HepG2 (cell line): ENCODE measurements at regions not wholly inside any gene's neighbourhood (a gene's known extent, or its start where the extent isn't known, plus 50 kb on each side); places are given as distances from the start of the nearest gene placed in this dataset.

Source experiments
- ATAC-seq: fragments of 200-7000 bp; cut with Tn5 transposase; 3 replicates; pipeline ENCODE4 v1.9.1; 2020; ENCODE audit warnings: mild to moderate bottlenecking, moderate library complexity
- BruUV-seq: library from RNA; stranded (reverse); fragments of 400-500 nt; replicated peaks from 2 replicates; lab custom pipeline; 2021; lab: Mats Ljungman, UMichigan
- CTCF ChIA-PET: fragments of 300-600 bp; formaldehyde crosslinking; extraction: SDS; loops from one replicate; lab custom pipeline; 2021; ENCODE audit warnings: low total read pairs, inconsistent platforms, low intra/inter-chr PET ratio; lab: Yijun Ruan, JAX
- POLR2A ChIA-PET: fragments of 350-600 bp; sonication (Branson Sonifier 250); formaldehyde crosslinking; loops from one replicate; lab custom pipeline; 2020; ENCODE audit warnings: antibody characterized with exemption, inconsistent platforms; lab: Yijun Ruan, JAX
- DNase-seq: peaks from one replicate; pipeline ENCODE4 v3.0.0-alpha.2; 2015; ENCODE audit warnings: low spot score
- FAIRE-seq: peaks from 3 replicates; lab custom pipeline; 2011; peaks lifted over from hg19 to GRCh38; lab: Jason Lieb, UNC
- H2AFZ ChIP-seq: one replicate; pipeline ENCODE4 v1.6.1; 2011; ENCODE audit warnings: low read length, inconsistent platforms
- H3K27ac ChIP-seq: fragments of 300-600 bp; 3 replicates; pipeline ENCODE4 v1.8.0; 2011; ENCODE audit warnings: mixed run types, mild to moderate bottlenecking, mixed read lengths, low read length, inconsistent platforms; ENCODE audit not compliant: insufficient read depth; ENCODE audit errors: extremely low read length
- H3K27me3 ChIP-seq, 2 experiments: fragments of 200-600 bp in 1 of 2; 2 replicates in 1 of 2; 3 replicates in 1 of 2; pipeline versions ENCODE4 v1.6.0 to v1.8.0; 2011; ENCODE audit warnings: low read length in 2 of 2, mild to moderate bottlenecking in 2 of 2, moderate library complexity in 2 of 2, inconsistent platforms in 1 of 2; ENCODE audit not compliant: insufficient read depth in 2 of 2, control insufficient read depth in 1 of 2
- H3K36me3 ChIP-seq, 2 experiments: fragments of 200-600 bp in 1 of 2; replicated peaks in 1 of 2; 2 replicates in 1 of 2; 3 replicates in 1 of 2; pipeline versions ENCODE4 v1.5.1 to v1.8.0; 2011; ENCODE audit warnings: low read length in 2 of 2, inconsistent platforms in 1 of 2; ENCODE audit not compliant: insufficient read depth in 2 of 2, control insufficient read depth in 1 of 2
- H3K4me1 ChIP-seq: 2 replicates; pipeline ENCODE4 v1.5.1; 2012; ENCODE audit warnings: low read length, inconsistent platforms; ENCODE audit not compliant: insufficient read depth
- H3K4me2 ChIP-seq: 2 replicates; pipeline ENCODE4 v1.6.0; 2011; ENCODE audit warnings: low read depth, low read length, inconsistent platforms
- H3K4me3 ChIP-seq, 3 experiments: fragments of 200-600 bp in 1 of 3; sonication (generic), shearing (Covaris generic) in 1 of 3; replicated peaks in 1 of 3; 2 replicates each; pipeline ENCODE4 v1.5.1; 2011 to 2016; ENCODE audit warnings: low read length in 3 of 3, inconsistent platforms in 2 of 3, low read depth in 2 of 3, mild to moderate bottlenecking in 2 of 3, control low read depth in 1 of 3, mixed read lengths in 1 of 3; ENCODE audit not compliant: insufficient read depth in 1 of 3
- H3K79me2 ChIP-seq: one replicate; pipeline ENCODE4 v1.6.1; 2011; ENCODE audit warnings: low read length, inconsistent platforms; ENCODE audit not compliant: insufficient read depth
- H3K9ac ChIP-seq: 2 replicates; pipeline ENCODE4 v1.6.0; 2011; ENCODE audit warnings: mild to moderate bottlenecking, low read depth, low read length, inconsistent platforms; ENCODE audit not compliant: insufficient read depth
- H3K9me3 ChIP-seq: 2 replicates; pipeline ENCODE4 v1.5.1; 2012; ENCODE audit warnings: mild to moderate bottlenecking, low read length
- H4K20me1 ChIP-seq: 2 replicates; pipeline ENCODE4 v1.6.0; 2011; ENCODE audit warnings: inconsistent platforms, mild to moderate bottlenecking, low read length, moderate library complexity; ENCODE audit not compliant: insufficient read depth
- CBX5 ChIP-seq: sonication (generic); formaldehyde crosslinking; IDR thresholded peaks from 2 replicates; pipeline ENCODE4 v1.4.0; 2020; ENCODE audit warnings: missing genetic modification reagents, borderline replicate concordance
- EEA1 ChIP-seq: sonication (generic); formaldehyde crosslinking; IDR thresholded peaks from 2 replicates; pipeline ENCODE4 v1.5.1; 2020; ENCODE audit warnings: mild to moderate bottlenecking, missing genetic modification reagents, borderline replicate concordance
- ELF1 ChIP-seq: sonication (generic); formaldehyde crosslinking; IDR thresholded peaks from 2 replicates; pipeline ENCODE4 v1.4.0; 2020; ENCODE audit warnings: missing genetic modification reagents
- HMG20A ChIP-seq: IDR thresholded peaks from 2 replicates; pipeline ENCODE4 v1.6.1; 2016; ENCODE audit warnings: borderline replicate concordance
- NFYB ChIP-seq: sonication (generic); formaldehyde crosslinking; IDR thresholded peaks from 2 replicates; pipeline ENCODE4 v1.4.0; 2020; ENCODE audit warnings: missing genetic modification reagents
- RFX1 ChIP-seq: fragments of 450-650 bp; IDR thresholded peaks from 2 replicates; pipeline ENCODE4 v1.6.1; 2017
- SSRP1 ChIP-seq: IDR thresholded peaks from 2 replicates; pipeline ENCODE4 v1.6.1; 2016; ENCODE audit warnings: control low read depth
- ZC3H13 ChIP-seq: sonication (generic); formaldehyde crosslinking; IDR thresholded peaks from 2 replicates; pipeline ENCODE4 v1.8.1; 2023; ENCODE audit warnings: mild to moderate bottlenecking, missing genetic modification reagents, moderate library complexity
- ZKSCAN1 ChIP-seq: fragments of 150-350 bp; IDR thresholded peaks from 2 replicates; pipeline ENCODE4 v1.6.1; 2014; ENCODE audit warnings: low read length
- ZNF567 ChIP-seq: sonication (generic); formaldehyde crosslinking; IDR thresholded peaks from 2 replicates; pipeline ENCODE4 v1.8.1; 2023; ENCODE audit warnings: mild to moderate bottlenecking, missing genetic modification reagents, borderline replicate concordance
- ZNF644 ChIP-seq: IDR thresholded peaks from 2 replicates; pipeline ENCODE4 v1.6.1; 2016; ENCODE audit warnings: low read depth
- ZNF7 ChIP-seq: IDR thresholded peaks from 2 replicates; pipeline ENCODE4 v1.6.1; 2016; ENCODE audit warnings: missing biosample characterization, missing genetic modification reagents
- WGBS: methylation state at CpG from one replicate; pipeline ENCODE4 v1.1.6; 2017; ENCODE audit warnings: low lambda C conversion rate; 5-methylcytosine and 5-hydroxymethylcytosine counted together
- in situ Hi-C: cut with HindIII; loops from 2 replicates; pipeline ENCODE4 v1.10.0; 2017; ENCODE audit warnings: low pct_unique_long_range_greater_than_20kb; ENCODE audit not compliant: extremely low pct_ligation_motif_present
- intact Hi-C: fragments of 100-400 bp; cut with micrococcal nuclease; formaldehyde crosslinking; loops from one replicate; pipeline ENCODE4 v1.10.0; 2022; ENCODE audit not compliant: unreplicated experiment
- TF ChIP-seq, protein P1 (sequence below): sonication (generic); formaldehyde crosslinking; IDR thresholded peaks from 2 replicates; pipeline ENCODE4 v1.5.1; 2020; ENCODE audit warnings: missing genetic modification reagents, mild to moderate bottlenecking, borderline replicate concordance
- TF ChIP-seq, protein P2 (sequence below): sonication (generic); formaldehyde crosslinking; IDR thresholded peaks from 2 replicates; pipeline ENCODE4 v1.5.0; 2020; ENCODE audit warnings: mild to moderate bottlenecking, missing genetic modification reagents, borderline replicate concordance
- TF ChIP-seq, protein P3 (sequence below): IDR thresholded peaks from 2 replicates; pipeline ENCODE4 v1.6.1; 2016; ENCODE audit warnings: missing compliant biosample characterization, missing genetic modification reagents, borderline replicate concordance
- TF ChIP-seq, protein P4 (sequence below): sonication (generic); formaldehyde crosslinking; IDR thresholded peaks from 2 replicates; pipeline ENCODE4 v1.4.0; 2020; ENCODE audit warnings: mild to moderate bottlenecking, missing genetic modification reagents
- TF ChIP-seq, protein P5 (sequence below): IDR thresholded peaks from 2 replicates; pipeline ENCODE4 v1.6.1; 2012; ENCODE audit warnings: inconsistent platforms

DNA sequence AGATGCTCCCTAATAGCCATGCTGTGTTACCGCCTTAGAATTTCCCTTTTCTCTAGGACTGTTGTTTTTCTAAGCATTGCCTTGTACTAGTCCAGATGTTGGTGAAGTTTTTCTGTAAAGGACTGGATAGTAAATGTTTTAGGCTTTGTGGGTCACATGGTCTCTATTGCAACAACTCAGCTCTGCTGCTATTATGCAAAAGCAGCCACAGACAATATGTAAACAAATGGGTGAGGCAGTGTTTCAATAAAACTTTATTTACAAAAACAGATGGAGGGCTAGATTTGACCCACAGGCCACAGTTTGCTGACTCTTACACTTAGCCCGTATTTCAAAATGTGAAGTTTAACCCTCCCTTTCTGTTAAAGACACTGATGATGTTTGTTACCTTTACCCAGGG, 207.6 kb upstream of the MYLIP start (continued):
- TF ChIP-seq, protein P1, sequence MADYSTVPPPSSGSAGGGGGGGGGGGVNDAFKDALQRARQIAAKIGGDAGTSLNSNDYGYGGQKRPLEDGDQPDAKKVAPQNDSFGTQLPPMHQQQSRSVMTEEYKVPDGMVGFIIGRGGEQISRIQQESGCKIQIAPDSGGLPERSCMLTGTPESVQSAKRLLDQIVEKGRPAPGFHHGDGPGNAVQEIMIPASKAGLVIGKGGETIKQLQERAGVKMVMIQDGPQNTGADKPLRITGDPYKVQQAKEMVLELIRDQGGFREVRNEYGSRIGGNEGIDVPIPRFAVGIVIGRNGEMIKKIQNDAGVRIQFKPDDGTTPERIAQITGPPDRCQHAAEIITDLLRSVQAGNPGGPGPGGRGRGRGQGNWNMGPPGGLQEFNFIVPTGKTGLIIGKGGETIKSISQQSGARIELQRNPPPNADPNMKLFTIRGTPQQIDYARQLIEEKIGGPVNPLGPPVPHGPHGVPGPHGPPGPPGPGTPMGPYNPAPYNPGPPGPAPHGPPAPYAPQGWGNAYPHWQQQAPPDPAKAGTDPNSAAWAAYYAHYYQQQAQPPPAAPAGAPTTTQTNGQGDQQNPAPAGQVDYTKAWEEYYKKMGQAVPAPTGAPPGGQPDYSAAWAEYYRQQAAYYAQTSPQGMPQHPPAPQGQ (CRISPR knock-in tag) = no peak
- no peak for TF ChIP-seq ZNF644 (CRISPR knock-in tag)
- no peak for TF ChIP-seq CBX5
- no peak for TF ChIP-seq RFX1
- TF ChIP-seq, protein P2, sequence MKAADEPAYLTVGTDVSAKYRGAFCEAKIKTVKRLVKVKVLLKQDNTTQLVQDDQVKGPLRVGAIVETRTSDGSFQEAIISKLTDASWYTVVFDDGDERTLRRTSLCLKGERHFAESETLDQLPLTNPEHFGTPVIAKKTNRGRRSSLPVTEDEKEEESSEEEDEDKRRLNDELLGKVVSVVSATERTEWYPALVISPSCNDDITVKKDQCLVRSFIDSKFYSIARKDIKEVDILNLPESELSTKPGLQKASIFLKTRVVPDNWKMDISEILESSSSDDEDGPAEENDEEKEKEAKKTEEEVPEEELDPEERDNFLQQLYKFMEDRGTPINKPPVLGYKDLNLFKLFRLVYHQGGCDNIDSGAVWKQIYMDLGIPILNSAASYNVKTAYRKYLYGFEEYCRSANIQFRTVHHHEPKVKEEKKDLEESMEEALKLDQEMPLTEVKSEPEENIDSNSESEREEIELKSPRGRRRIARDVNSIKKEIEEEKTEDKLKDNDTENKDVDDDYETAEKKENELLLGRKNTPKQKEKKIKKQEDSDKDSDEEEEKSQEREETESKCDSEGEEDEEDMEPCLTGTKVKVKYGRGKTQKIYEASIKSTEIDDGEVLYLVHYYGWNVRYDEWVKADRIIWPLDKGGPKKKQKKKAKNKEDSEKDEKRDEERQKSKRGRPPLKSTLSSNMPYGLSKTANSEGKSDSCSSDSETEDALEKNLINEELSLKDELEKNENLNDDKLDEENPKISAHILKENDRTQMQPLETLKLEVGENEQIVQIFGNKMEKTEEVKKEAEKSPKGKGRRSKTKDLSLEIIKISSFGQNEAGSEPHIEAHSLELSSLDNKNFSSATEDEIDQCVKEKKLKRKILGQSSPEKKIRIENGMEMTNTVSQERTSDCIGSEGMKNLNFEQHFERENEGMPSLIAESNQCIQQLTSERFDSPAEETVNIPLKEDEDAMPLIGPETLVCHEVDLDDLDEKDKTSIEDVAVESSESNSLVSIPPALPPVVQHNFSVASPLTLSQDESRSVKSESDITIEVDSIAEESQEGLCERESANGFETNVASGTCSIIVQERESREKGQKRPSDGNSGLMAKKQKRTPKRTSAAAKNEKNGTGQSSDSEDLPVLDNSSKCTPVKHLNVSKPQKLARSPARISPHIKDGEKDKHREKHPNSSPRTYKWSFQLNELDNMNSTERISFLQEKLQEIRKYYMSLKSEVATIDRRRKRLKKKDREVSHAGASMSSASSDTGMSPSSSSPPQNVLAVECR = no peak

DNA sequence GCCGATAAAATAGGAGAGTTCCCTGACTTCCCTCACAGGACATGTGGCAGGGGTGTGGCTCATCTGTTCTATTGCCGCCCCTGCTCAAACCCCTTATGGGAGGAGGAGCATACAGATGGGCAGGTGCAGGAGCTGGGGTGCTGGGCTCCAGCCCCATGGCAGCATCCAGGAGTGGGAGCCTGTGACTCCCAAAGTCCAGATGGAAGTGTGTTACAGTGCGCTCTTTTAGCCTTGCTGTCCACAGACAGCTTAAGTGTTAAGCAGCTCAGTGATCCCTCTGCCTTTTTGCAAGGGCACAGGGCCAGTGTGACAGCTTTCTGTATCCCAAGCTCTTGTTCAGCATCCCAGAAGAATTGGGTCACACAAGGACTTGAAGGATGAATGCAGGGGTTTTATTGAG, 212.3 kb upstream of the MYLIP start:
- CTCF ChIA-PET = no interaction called here
- FAIRE-seq = no peak
- Histone ChIP-seq H3K4me3 (no peak overlapping the region), H3K36me3 (no peaks in the 10 kb centered on the region), H3K4me1 (no peaks in the 10 kb centered on the region), H4K20me1 (no peaks in the 10 kb centered on the region), H3K9me3 (no peaks in the 10 kb centered on the region), H3K27ac (no peak overlapping the region), H3K9ac (no peak overlapping the region), H2AFZ (no peak overlapping the region), H3K79me2 (no peaks in the 10 kb centered on the region), H3K4me2 (no peak overlapping the region), H3K27me3 (peaks cover 2 to 25% of the 10 kb centered on the region in 2 experiments; a peak in 3 of 5 replicates)
- BruUV-seq = no TSS peak
- intact Hi-C loops = no loop called here
- ATAC-seq = no peak
- DNase-seq = no peak
- WGBS = 69% methylated on average over 3 of the region's 3 CpGs
- POLR2A ChIA-PET = no interaction called here
- in situ Hi-C loops = no loop called here
- TF ChIP-seq NFYB = no peak
- no peak for TF ChIP-seq HMG20A (CRISPR knock-in tag)
- TF ChIP-seq, protein P3, sequence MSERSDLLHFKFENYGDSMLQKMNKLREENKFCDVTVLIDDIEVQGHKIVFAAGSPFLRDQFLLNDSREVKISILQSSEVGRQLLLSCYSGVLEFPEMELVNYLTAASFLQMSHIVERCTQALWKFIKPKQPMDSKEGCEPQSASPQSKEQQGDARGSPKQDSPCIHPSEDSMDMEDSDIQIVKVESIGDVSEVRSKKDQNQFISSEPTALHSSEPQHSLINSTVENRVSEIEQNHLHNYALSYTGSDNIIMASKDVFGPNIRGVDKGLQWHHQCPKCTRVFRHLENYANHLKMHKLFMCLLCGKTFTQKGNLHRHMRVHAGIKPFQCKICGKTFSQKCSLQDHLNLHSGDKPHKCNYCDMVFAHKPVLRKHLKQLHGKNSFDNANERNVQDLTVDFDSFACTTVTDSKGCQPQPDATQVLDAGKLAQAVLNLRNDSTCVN (CRISPR knock-in tag) = no peak
- no peak for TF ChIP-seq SSRP1 (CRISPR knock-in tag)
- TF ChIP-seq EEA1 = no peak
- TF ChIP-seq ELF1 = no peak
- no peak for TF ChIP-seq ZC3H13 (CRISPR knock-in tag)
- TF ChIP-seq ZNF567 (CRISPR knock-in tag) = no peak
- TF ChIP-seq, protein P4, sequence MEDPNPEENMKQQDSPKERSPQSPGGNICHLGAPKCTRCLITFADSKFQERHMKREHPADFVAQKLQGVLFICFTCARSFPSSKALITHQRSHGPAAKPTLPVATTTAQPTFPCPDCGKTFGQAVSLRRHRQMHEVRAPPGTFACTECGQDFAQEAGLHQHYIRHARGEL (CRISPR knock-in tag) = no peak
- TF ChIP-seq, protein P5, sequence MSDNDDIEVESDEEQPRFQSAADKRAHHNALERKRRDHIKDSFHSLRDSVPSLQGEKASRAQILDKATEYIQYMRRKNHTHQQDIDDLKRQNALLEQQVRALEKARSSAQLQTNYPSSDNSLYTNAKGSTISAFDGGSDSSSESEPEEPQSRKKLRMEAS = no peak
- no peak for TF ChIP-seq ZNF7
- no peak for TF ChIP-seq ZKSCAN1
